ENCODE measurements at regions not wholly inside any gene's neighbourhood (a gene's known extent, or its start where the extent isn't known, plus 50 kb on each side); places are given as distances from the start of the nearest gene placed in this dataset.

GRCh38 chr1:175881246-175881976 is 138.0 kb upstream of the TNR start:
- TF ChIP-seq, protein P1, sequence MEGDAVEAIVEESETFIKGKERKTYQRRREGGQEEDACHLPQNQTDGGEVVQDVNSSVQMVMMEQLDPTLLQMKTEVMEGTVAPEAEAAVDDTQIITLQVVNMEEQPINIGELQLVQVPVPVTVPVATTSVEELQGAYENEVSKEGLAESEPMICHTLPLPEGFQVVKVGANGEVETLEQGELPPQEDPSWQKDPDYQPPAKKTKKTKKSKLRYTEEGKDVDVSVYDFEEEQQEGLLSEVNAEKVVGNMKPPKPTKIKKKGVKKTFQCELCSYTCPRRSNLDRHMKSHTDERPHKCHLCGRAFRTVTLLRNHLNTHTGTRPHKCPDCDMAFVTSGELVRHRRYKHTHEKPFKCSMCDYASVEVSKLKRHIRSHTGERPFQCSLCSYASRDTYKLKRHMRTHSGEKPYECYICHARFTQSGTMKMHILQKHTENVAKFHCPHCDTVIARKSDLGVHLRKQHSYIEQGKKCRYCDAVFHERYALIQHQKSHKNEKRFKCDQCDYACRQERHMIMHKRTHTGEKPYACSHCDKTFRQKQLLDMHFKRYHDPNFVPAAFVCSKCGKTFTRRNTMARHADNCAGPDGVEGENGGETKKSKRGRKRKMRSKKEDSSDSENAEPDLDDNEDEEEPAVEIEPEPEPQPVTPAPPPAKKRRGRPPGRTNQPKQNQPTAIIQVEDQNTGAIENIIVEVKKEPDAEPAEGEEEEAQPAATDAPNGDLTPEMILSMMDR (IDR thresholded peaks at IDR 0.05; ENCODE audit: low read depth, low read length) = no peak
- H3K27ac ChIP-seq = no peak overlapping the region
- no peaks in the 10 kb centered on the region for H3K27me3 ChIP-seq
- no peaks in the 10 kb centered on the region for H3K36me3 ChIP-seq
- no peak overlapping the region for H3K4me3 ChIP-seq
- DNase-seq (ENCODE audit: low read depth in 1 of 2, low spot score in 1 of 2) = no peak
- H3K4me1 ChIP-seq (ENCODE audit: low read depth) = peaks cover 6% of the 10 kb centered on the region
- H3K9me3 ChIP-seq (ENCODE audit: low read depth) = no peaks in the 10 kb centered on the region

GRCh38 chr1:175878775-175879174 is 135.4 kb upstream of the TNR start:
- Histone ChIP-seq H3K27me3 (no peaks in the 10 kb centered on the region), H3K27ac (no peak overlapping the region), H3K4me3 (no peak overlapping the region), H3K4me1 (ENCODE audit: low read depth) (no peaks in the 10 kb centered on the region), H3K36me3 (no peaks in the 10 kb centered on the region), H3K9me3 (ENCODE audit: low read depth) (no peaks in the 10 kb centered on the region)
- no peak for DNase-seq (ENCODE audit: low read depth in 1 of 2, low spot score in 1 of 2)
- TF ChIP-seq, protein P1 (IDR thresholded peaks at IDR 0.05; ENCODE audit: low read depth, low read length) = no peak

DNA sequence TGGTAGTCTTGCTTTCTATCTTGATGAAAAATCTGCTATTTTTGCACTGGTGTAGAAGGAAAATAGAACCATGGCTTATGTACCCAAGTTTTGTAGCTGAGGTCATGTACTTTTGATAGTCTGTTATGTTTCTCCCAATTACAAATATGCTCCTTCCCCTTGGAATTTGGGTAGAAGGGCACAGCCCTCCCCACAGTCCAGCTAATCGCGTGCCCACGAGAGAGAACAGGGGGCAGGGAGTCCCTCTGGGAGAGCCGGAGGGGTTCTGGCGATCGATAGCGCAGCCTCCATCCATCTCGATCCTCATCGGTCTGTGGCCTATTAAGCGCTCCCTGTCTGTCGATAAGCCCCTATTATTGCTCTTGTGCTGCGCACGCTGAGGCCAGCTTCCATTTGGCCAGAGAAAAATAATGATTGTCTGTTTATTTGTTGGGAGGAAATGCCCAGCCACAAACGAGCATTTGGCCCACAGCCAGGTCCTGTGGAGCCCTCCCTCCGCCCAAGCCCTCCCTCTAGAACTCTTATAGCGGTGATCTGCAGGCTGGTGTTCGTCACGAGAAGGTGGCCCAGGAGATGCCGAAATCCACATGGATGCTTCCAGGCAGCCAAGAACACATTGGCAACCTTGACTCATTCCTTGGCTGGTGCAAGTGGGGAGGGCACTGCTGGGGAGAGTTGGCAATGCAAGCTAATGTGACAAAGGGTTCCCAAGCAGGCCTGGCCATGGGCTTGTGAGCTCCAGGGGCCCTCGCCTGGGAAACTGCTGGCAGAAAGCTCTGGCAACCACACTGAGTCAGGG is 134.7 kb upstream of the TNR start:
- Histone ChIP-seq H3K36me3 (no peaks in the 10 kb centered on the region), H3K27ac (no peak overlapping the region), H3K4me3 (no peak overlapping the region), H3K9me3 (ENCODE audit: low read depth) (no peaks in the 10 kb centered on the region), H3K27me3 (no peaks in the 10 kb centered on the region), H3K4me1 (ENCODE audit: low read depth) (peaks cover under 1% of the 10 kb centered on the region)
- TF ChIP-seq, protein P1 (IDR thresholded peaks at IDR 0.05; ENCODE audit: low read depth, low read length) = no peak
- DNase-seq (ENCODE audit: low read depth in 1 of 2, low spot score in 1 of 2) = no peak

DNA sequence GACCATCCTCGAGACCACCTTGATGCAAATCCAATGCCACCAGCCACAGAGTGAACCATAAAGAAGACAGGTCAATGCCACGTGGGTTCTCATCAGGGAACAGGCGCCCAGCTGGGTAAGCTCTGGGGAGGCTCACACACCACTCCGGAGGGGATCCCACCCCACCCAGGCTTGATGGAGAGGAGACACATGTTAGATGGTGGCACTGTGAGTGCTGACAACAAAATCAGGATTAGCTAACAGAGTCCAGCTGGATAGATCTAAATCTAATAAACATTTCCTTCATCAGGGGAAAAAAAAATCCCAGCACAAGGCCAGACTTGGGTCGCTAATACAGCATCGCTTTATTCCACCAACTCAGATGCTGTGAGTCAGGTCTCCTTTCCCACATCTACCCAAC is 132.2 kb upstream of the TNR start:
- TF ChIP-seq, protein P1 (IDR thresholded peaks at IDR 0.05; ENCODE audit: low read depth, low read length) = no peak
- H3K4me1 ChIP-seq (ENCODE audit: low read depth) = peaks cover 21% of the 10 kb centered on the region
- H3K27me3 ChIP-seq = no peaks in the 10 kb centered on the region
- H3K4me3 ChIP-seq = no peak overlapping the region
- DNase-seq (ENCODE audit: low read depth in 1 of 2, low spot score in 1 of 2) = no peak
- no peaks in the 10 kb centered on the region for H3K36me3 ChIP-seq
- no peak overlapping the region for H3K27ac ChIP-seq
- no peaks in the 10 kb centered on the region for H3K9me3 ChIP-seq (ENCODE audit: low read depth)

DNA sequence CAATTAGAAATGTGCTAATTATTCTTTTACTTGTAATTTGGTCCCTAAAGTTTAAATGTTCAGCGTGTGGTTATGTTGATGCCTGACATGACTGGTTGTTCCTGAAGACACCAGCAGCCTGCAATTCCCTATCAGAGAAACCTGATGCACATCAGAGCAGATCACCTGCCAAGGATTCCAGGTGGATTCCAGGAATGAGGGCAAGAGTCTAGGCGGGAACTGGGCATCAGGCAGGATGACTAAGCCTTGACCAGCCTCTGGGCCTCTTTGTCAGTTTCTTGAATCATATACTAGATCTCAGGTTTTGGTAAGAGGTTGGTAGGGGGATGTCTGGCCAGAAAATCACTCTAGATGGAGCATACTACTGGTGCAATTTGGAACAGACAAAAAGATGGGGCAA is 130.7 kb upstream of the TNR start:
- peaks cover 21% of the 10 kb centered on the region for H3K4me1 ChIP-seq (ENCODE audit: low read depth)
- no peaks in the 10 kb centered on the region for H3K27me3 ChIP-seq
- no peaks in the 10 kb centered on the region for H3K9me3 ChIP-seq (ENCODE audit: low read depth)
- TF ChIP-seq, protein P1 (IDR thresholded peaks at IDR 0.05; ENCODE audit: low read depth, low read length) = no peak
- no peak overlapping the region for H3K27ac ChIP-seq
- H3K36me3 ChIP-seq = no peaks in the 10 kb centered on the region
- DNase-seq (ENCODE audit: low read depth in 1 of 2, low spot score in 1 of 2) = no peak
- H3K4me3 ChIP-seq = no peak overlapping the region

All from cardiac muscle cell (in vitro differentiated cells and primary cell).